ENCODE measurements at regions not wholly inside any gene's neighbourhood (a gene's known extent, or its start where the extent isn't known, plus 50 kb on each side); places are given as distances from the start of the nearest gene placed in this dataset.

DNA sequence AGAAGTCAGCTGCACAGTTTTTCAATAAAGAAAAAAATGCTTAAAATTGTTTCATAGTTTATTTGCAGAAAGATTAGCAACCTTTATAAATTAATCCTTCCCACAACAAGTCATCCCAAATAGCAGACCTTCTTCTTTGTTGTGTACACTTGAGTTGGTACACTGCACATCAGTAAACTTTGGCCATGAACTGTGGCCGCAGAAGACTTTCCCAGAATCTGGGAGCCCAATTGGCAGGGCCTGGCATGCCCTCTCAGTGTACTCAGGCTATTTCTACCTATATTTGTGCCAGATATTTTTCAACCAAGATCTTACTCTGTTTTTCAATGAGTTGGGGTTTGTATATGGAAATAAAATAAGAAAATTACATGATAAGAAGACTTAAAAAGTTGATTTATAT is 133.1 kb downstream of the DIPK2A start:
- H3K36me3 ChIP-seq (ENCODE audit: control insufficient read depth in 3 of 3, insufficient read depth in 3 of 3, low read length in 3 of 3): no peaks in the 10 kb centered on the region
- no peaks in the 10 kb centered on the region for H3K4me1 ChIP-seq (ENCODE audit: control insufficient read depth in 3 of 3, insufficient read depth in 3 of 3, low read length in 3 of 3)
- H3K4me3 ChIP-seq (ENCODE audit: low read length in 3 of 3): no peak overlapping the region
- H3K27ac ChIP-seq (ENCODE audit: low read depth, low read length): no peak overlapping the region
- peaks cover 0 to 3% (median 0%) of the 10 kb centered on the region in 3 donors for H3K9me3 ChIP-seq (ENCODE audit: control insufficient read depth in 3 of 3, low read length in 3 of 3)
- H3K9ac ChIP-seq (ENCODE audit: low read depth in 1 of 3, low read length in 3 of 3): no peak overlapping the region
- H3K27me3 ChIP-seq (ENCODE audit: control insufficient read depth in 3 of 3, insufficient read depth in 3 of 3, low read length in 3 of 3): no peaks in the 10 kb centered on the region

DNA sequence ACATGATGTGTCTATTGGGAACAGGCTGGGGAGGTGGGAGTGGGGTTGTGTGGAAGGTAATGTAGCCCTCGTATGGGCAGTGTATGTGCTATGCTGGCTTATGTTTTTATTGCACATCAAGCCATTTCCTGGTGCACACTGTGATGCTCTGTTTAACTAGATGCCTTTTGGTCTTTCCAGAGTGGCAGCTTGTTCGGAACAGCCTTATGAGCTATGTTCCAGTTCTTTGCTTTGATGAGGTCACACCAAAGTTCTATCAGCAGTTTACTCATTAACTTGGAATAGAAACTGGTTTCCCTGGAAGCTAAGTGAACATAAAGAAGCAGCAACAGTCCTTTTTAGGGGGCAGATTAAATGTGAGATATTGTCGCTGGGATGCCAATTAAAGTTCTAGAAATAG is 133.9 kb downstream of the DIPK2A start:
- Histone ChIP-seq H3K4me3 (ENCODE audit: low read length in 3 of 3) (no peak overlapping the region), H3K9ac (ENCODE audit: low read depth in 1 of 3, low read length in 3 of 3) (no peak overlapping the region), H3K27ac (ENCODE audit: low read depth, low read length) (no peak overlapping the region), H3K9me3 (ENCODE audit: control insufficient read depth in 3 of 3, low read length in 3 of 3) (no peaks in the 10 kb centered on the region), H3K36me3 (ENCODE audit: control insufficient read depth in 3 of 3, insufficient read depth in 3 of 3, low read length in 3 of 3) (no peaks in the 10 kb centered on the region), H3K4me1 (ENCODE audit: control insufficient read depth in 3 of 3, insufficient read depth in 3 of 3, low read length in 3 of 3) (no peaks in the 10 kb centered on the region), H3K27me3 (ENCODE audit: control insufficient read depth in 3 of 3, insufficient read depth in 3 of 3, low read length in 3 of 3) (no peaks in the 10 kb centered on the region)

GRCh38 chr3:144106970-144107369 is 135.3 kb downstream of the DIPK2A start:
- no peak overlapping the region for H3K4me3 ChIP-seq (ENCODE audit: low read length in 3 of 3)
- no peaks in the 10 kb centered on the region for H3K27me3 ChIP-seq (ENCODE audit: control insufficient read depth in 3 of 3, insufficient read depth in 3 of 3, low read length in 3 of 3)
- H3K27ac ChIP-seq (ENCODE audit: low read depth, low read length): no peak overlapping the region
- no peak overlapping the region for H3K9ac ChIP-seq (ENCODE audit: low read depth in 1 of 3, low read length in 3 of 3)
- no peaks in the 10 kb centered on the region for H3K4me1 ChIP-seq (ENCODE audit: control insufficient read depth in 3 of 3, insufficient read depth in 3 of 3, low read length in 3 of 3)
- H3K9me3 ChIP-seq (ENCODE audit: control insufficient read depth in 3 of 3, low read length in 3 of 3): no peaks in the 10 kb centered on the region
- H3K36me3 ChIP-seq (ENCODE audit: control insufficient read depth in 3 of 3, insufficient read depth in 3 of 3, low read length in 3 of 3): no peaks in the 10 kb centered on the region

GRCh38 chr3:144107923-144108322 is 136.3 kb downstream of the DIPK2A start:
- no peaks in the 10 kb centered on the region for H3K27me3 ChIP-seq (ENCODE audit: control insufficient read depth in 3 of 3, insufficient read depth in 3 of 3, low read length in 3 of 3)
- no peak overlapping the region for H3K9ac ChIP-seq (ENCODE audit: low read depth in 1 of 3, low read length in 3 of 3)
- H3K27ac ChIP-seq (ENCODE audit: low read depth, low read length): no peak overlapping the region
- no peaks in the 10 kb centered on the region for H3K36me3 ChIP-seq (ENCODE audit: control insufficient read depth in 3 of 3, insufficient read depth in 3 of 3, low read length in 3 of 3)
- no peaks in the 10 kb centered on the region for H3K9me3 ChIP-seq (ENCODE audit: control insufficient read depth in 3 of 3, low read length in 3 of 3)
- H3K4me1 ChIP-seq (ENCODE audit: control insufficient read depth in 3 of 3, insufficient read depth in 3 of 3, low read length in 3 of 3): no peaks in the 10 kb centered on the region
- H3K4me3 ChIP-seq (ENCODE audit: low read length in 3 of 3): no peak overlapping the region

DNA sequence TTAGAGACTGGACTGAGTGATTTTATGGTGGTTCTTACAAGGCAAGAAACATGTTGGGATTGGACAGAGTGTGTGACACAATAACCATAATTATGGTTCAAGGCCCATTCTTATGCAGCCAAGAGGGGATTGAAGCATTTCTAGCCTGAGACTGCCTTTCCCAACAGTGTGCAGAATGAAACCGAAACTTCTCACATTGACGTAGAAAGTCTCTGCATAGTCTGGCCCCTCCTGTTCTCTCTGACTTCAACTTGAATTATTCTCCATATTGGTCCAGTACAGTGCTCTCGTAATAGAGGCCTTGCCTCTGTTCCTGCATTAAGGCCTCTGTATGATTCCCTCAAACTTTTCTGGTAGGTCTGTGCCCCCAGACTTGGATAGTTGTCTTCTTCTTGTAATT is 138.3 kb downstream of the DIPK2A start:
- Histone ChIP-seq H3K4me3 (ENCODE audit: low read length in 3 of 3) (no peak overlapping the region), H3K36me3 (ENCODE audit: control insufficient read depth in 3 of 3, insufficient read depth in 3 of 3, low read length in 3 of 3) (no peaks in the 10 kb centered on the region), H3K9ac (ENCODE audit: low read depth in 1 of 3, low read length in 3 of 3) (no peak overlapping the region), H3K27me3 (ENCODE audit: control insufficient read depth in 3 of 3, insufficient read depth in 3 of 3, low read length in 3 of 3) (no peaks in the 10 kb centered on the region), H3K27ac (ENCODE audit: low read depth, low read length) (no peak overlapping the region), H3K4me1 (ENCODE audit: control insufficient read depth in 3 of 3, insufficient read depth in 3 of 3, low read length in 3 of 3) (no peaks in the 10 kb centered on the region), H3K9me3 (ENCODE audit: control insufficient read depth in 3 of 3, low read length in 3 of 3) (no peaks in the 10 kb centered on the region)

DNA sequence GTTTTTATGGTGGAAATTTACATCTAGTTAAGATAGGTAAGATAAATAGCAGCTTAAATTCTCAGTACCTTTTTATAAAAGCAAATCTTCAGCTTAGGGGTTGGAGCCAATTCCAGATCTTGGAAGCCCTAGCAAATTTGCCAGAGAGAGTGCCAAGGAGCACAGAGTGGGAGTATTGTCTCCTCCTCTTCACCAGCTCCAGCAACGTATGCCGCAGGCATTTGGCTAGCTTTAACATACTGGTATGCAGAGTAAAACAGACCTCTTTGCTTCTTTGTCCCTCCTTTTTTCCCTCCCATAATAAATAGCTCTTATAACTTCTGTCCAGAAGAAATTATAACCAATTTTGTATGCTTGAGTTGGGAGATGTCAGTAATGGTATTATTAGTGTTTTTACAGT is 140.4 kb downstream of the DIPK2A start:
- H3K27me3 ChIP-seq (ENCODE audit: control insufficient read depth in 3 of 3, insufficient read depth in 3 of 3, low read length in 3 of 3): no peaks in the 10 kb centered on the region
- no peak overlapping the region for H3K4me3 ChIP-seq (ENCODE audit: low read length in 3 of 3)
- no peak overlapping the region for H3K9ac ChIP-seq (ENCODE audit: low read depth in 1 of 3, low read length in 3 of 3)
- no peaks in the 10 kb centered on the region for H3K4me1 ChIP-seq (ENCODE audit: control insufficient read depth in 3 of 3, insufficient read depth in 3 of 3, low read length in 3 of 3)
- no peak overlapping the region for H3K27ac ChIP-seq (ENCODE audit: low read depth, low read length)
- H3K9me3 ChIP-seq (ENCODE audit: control insufficient read depth in 3 of 3, low read length in 3 of 3): no peaks in the 10 kb centered on the region
- no peaks in the 10 kb centered on the region for H3K36me3 ChIP-seq (ENCODE audit: control insufficient read depth in 3 of 3, insufficient read depth in 3 of 3, low read length in 3 of 3)

GRCh38 chr3:144112437-144112836 is 140.8 kb downstream of the DIPK2A start:
- H3K27me3 ChIP-seq (ENCODE audit: control insufficient read depth in 3 of 3, insufficient read depth in 3 of 3, low read length in 3 of 3): no peaks in the 10 kb centered on the region
- H3K4me1 ChIP-seq (ENCODE audit: control insufficient read depth in 3 of 3, insufficient read depth in 3 of 3, low read length in 3 of 3): no peaks in the 10 kb centered on the region
- no peak overlapping the region for H3K4me3 ChIP-seq (ENCODE audit: low read length in 3 of 3)
- H3K36me3 ChIP-seq (ENCODE audit: control insufficient read depth in 3 of 3, insufficient read depth in 3 of 3, low read length in 3 of 3): no peaks in the 10 kb centered on the region
- H3K27ac ChIP-seq (ENCODE audit: low read depth, low read length): no peak overlapping the region
- H3K9ac ChIP-seq (ENCODE audit: low read depth in 1 of 3, low read length in 3 of 3): no peak overlapping the region
- H3K9me3 ChIP-seq (ENCODE audit: control insufficient read depth in 3 of 3, low read length in 3 of 3): no peaks in the 10 kb centered on the region

- H3K9me3 ChIP-seq (ENCODE audit: control insufficient read depth in 3 of 3, low read length in 3 of 3): no peaks in the 10 kb centered on the region
- no peak overlapping the region for H3K9ac ChIP-seq (ENCODE audit: low read depth in 1 of 3, low read length in 3 of 3)
- no peaks in the 10 kb centered on the region for H3K27me3 ChIP-seq (ENCODE audit: control insufficient read depth in 3 of 3, insufficient read depth in 3 of 3, low read length in 3 of 3)
- H3K27ac ChIP-seq (ENCODE audit: low read depth, low read length): no peak overlapping the region
- no peaks in the 10 kb centered on the region for H3K36me3 ChIP-seq (ENCODE audit: control insufficient read depth in 3 of 3, insufficient read depth in 3 of 3, low read length in 3 of 3)
- H3K4me3 ChIP-seq (ENCODE audit: low read length in 3 of 3): no peak overlapping the region
- H3K4me1 ChIP-seq (ENCODE audit: control insufficient read depth in 3 of 3, insufficient read depth in 3 of 3, low read length in 3 of 3): no peaks in the 10 kb centered on the region
Measured at GRCh38 chr3:144114767-144115166, 143.1 kb downstream of the DIPK2A start.

- Histone ChIP-seq H3K36me3 (ENCODE audit: control insufficient read depth in 3 of 3, insufficient read depth in 3 of 3, low read length in 3 of 3) (no peaks in the 10 kb centered on the region), H3K4me3 (ENCODE audit: low read length in 3 of 3) (no peak overlapping the region), H3K27me3 (ENCODE audit: control insufficient read depth in 3 of 3, insufficient read depth in 3 of 3, low read length in 3 of 3) (no peaks in the 10 kb centered on the region), H3K9me3 (ENCODE audit: control insufficient read depth in 3 of 3, low read length in 3 of 3) (no peaks in the 10 kb centered on the region), H3K9ac (ENCODE audit: low read depth in 1 of 3, low read length in 3 of 3) (no peak overlapping the region), H3K4me1 (ENCODE audit: control insufficient read depth in 3 of 3, insufficient read depth in 3 of 3, low read length in 3 of 3) (no peaks in the 10 kb centered on the region), H3K27ac (ENCODE audit: low read depth, low read length) (no peak overlapping the region)
Measured at GRCh38 chr3:144119633-144120032, 148.0 kb downstream of the DIPK2A start.

GRCh38 chr3:144121661-144122060 is 150.0 kb downstream of the DIPK2A start:
- no peaks in the 10 kb centered on the region for H3K36me3 ChIP-seq (ENCODE audit: control insufficient read depth in 3 of 3, insufficient read depth in 3 of 3, low read length in 3 of 3)
- no peak overlapping the region for H3K27ac ChIP-seq (ENCODE audit: low read depth, low read length)
- H3K9ac ChIP-seq (ENCODE audit: low read depth in 1 of 3, low read length in 3 of 3): no peak overlapping the region
- H3K4me3 ChIP-seq (ENCODE audit: low read length in 3 of 3): no peak overlapping the region
- H3K4me1 ChIP-seq (ENCODE audit: control insufficient read depth in 3 of 3, insufficient read depth in 3 of 3, low read length in 3 of 3): no peaks in the 10 kb centered on the region
- H3K27me3 ChIP-seq (ENCODE audit: control insufficient read depth in 3 of 3, insufficient read depth in 3 of 3, low read length in 3 of 3): no peaks in the 10 kb centered on the region
- no peaks in the 10 kb centered on the region for H3K9me3 ChIP-seq (ENCODE audit: control insufficient read depth in 3 of 3, low read length in 3 of 3)

GRCh38 chr3:144127014-144127413 is 155.4 kb downstream of the DIPK2A start:
- H3K27me3 ChIP-seq (ENCODE audit: control insufficient read depth in 3 of 3, insufficient read depth in 3 of 3, low read length in 3 of 3): no peaks in the 10 kb centered on the region
- H3K4me3 ChIP-seq (ENCODE audit: low read length in 3 of 3): no peak overlapping the region
- H3K36me3 ChIP-seq (ENCODE audit: control insufficient read depth in 3 of 3, insufficient read depth in 3 of 3, low read length in 3 of 3): no peaks in the 10 kb centered on the region
- H3K4me1 ChIP-seq (ENCODE audit: control insufficient read depth in 3 of 3, insufficient read depth in 3 of 3, low read length in 3 of 3): no peaks in the 10 kb centered on the region
- H3K9me3 ChIP-seq (ENCODE audit: control insufficient read depth in 3 of 3, low read length in 3 of 3): no peaks in the 10 kb centered on the region
- H3K9ac ChIP-seq (ENCODE audit: low read depth in 1 of 3, low read length in 3 of 3): no peak overlapping the region
- H3K27ac ChIP-seq (ENCODE audit: low read depth, low read length): no peak overlapping the region
